NCI-H146 treated with DMSO at 0.1 percent for 48 hours (cell line): ENCODE measurements at regions not wholly inside any gene's neighbourhood (a gene's known extent, or its start where the extent isn't known, plus 50 kb on each side); places are given as distances from the start of the nearest gene placed in this dataset.
"Not testable (repeated sequence)": the region's sequence is repeated elsewhere in the genome, so short reads cannot be mapped to it uniquely, and the experiment has no call there.

Experiments
- DNase-seq: peaks from one replicate; lab custom pipeline; 2025; ENCODE audit not compliant: unreplicated experiment; lab: John Stamatoyannopoulos, UW

DNA sequence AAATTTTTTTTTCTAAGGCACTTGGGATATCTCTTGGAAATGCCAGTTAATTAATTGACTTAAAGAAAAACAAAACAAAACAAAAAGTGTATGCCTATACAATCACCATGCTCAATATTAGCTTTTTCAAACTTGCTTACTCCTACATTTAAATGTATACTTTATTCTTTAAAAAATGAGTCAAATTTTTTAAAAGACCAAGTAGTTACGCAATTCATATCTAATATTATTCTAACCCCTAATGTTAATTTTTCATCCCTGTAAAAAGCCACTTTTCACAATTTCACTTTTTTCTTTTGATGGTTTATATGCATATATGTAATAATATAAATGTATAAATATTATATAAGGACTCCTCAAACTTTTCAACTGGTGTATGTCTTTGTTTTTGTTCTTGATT is 211.2 kb downstream of the PRDM9 start:
- DNase-seq = no peak

DNA sequence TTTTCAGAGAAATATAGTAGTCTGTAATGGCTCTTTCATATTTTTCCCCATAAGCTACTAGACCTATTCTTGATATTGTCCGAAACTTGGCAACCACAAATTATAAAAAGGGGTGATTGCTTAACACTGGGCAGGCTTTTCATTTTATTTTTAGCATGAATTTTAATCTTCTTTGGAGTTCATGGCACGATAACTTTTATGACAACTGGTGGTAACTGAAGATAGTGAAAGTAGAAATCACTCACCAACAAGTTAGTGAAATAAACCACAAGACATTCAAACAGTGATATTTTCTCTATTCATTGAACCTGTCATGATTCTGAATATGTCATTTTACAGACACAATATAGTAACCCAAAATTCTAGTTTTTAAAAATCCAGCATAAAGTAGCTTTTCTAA is 213.9 kb downstream of the PRDM9 start:
- DNase-seq = no peak

DNA sequence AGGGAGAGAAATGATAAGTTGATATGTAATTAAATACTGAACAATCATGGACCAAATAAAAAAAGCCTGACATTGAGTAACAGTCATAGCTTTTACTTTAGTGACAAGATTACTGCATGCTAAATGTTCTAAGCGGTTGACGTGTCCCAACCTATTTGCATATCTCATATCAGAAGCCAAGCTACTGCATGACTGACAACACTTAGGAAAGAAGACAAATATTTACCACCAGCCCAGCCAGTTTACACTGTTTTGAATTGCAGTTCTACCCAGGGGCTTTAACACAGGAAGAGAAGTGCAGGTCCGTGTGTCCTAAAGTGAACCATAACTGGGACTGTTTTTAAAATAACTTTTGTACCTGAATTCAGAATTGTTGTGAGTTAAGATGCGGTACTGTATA is 219.9 kb downstream of the PRDM9 start:
- DNase-seq = no peak

DNA sequence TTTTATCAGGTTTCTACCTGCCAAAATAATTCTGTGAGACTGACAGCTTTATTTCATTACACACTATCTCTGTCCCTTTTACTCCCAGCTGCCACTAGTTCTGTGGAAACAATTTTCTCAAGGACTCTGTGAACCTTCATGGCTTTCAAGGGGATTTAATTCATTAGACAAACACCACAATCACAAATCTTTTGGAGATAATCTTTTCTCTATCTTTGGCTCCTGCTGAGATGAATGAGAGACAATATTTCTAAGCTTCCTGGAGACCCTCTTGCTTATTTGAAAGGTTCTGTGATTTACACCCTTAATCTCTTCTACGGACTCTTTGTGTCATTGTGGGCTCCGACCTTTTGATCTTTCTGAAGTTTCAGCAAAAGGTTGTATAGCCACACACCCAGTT is 222.6 kb downstream of the PRDM9 start:
- no peak for DNase-seq

DNA sequence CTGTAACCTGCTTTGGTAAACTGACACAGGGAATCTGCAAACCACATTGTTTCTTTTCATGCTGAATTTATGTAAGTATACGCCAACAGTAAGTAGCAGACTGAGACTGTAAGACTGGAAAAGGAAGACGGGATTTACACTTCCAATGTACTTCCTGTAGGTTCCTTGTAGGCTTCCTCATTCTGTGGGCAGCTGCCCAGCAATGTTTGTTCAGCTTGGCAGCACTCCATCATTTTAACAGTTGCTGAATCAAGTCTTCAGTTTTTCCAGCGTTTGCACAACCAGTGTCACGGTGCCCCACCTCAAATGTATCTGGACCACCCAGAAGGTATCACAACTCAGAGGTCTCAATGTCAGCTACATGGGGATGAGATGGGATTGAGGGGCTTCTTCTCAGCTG is 232.6 kb downstream of the PRDM9 start:
- no peak for DNase-seq

DNA sequence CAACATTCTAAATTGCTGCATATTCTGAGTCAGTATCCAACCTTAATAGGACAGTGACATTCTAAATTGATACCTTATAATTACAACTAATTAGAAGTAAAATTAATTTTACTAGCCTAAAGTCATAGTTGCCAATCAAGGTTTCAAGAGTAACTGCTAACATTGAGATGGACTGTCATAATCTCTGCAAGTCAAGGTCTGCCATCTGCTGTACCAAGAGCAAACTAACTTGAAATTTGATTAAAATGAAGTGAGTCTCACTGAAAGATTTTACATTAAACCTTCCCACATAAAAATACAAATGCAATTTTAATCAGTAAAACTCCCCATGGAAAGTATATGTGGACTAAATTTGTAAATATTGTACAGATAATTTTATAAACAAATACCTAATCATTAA is 235.3 kb downstream of the PRDM9 start:
- DNase-seq = no peak

DNA sequence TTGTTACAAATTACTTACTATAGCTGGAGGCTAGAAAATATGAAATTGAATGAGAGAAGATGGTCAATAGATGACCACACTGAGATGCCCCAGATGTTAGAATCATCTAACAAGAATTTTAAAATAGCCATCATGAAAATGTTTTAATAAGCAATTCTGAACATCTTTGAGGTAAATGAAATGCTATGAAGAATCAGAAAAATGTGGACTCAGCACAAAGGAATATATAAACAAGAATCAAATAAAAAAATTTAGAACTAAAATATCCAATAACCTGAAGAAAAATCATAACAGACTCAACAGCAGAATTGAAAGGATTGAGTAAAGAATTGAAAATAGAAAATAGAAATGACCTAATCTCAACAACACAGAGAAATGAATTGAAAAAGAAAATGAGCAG is 248.5 kb downstream of the PRDM9 start:
- DNase-seq = no peak

DNA sequence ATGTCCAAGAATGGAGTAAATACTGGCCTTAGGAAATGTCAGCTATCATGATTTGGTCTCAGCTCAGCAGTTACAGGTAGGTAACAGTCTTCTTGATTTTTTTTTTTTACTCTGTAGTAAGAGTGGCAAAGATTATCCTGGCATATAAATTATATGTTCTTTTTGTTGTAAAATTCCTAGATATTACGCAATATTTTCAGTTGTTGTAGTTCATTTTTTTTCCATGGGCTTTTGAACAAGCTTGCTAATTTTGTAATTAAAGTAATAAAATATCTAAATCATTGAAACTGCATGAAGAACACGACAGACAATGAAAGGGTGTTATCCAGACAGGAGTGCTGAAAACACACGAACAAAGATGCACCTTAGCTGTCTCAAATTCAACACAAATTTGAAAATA is 249.4 kb downstream of the PRDM9 start:
- DNase-seq = no peak

DNA sequence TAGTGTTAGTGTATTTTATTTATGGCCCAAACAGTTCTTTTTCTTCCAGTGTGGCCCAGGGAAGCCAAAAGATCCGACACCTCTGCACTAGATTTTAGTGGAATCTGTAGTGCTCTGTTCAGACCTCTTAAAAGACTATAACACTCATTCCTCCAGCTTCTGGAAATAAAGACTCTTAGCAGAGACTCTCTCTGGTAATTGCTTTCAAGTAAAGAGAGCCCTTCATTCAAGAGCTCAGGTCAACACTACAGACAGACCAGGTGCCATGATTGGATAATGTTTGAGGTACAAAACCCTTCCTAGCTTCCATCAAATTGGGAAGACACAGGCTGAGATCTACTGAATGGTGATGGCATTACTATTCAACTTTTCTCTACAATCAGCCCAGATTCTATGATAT is 255.8 kb downstream of the PRDM9 start:
- DNase-seq = no peak

DNA sequence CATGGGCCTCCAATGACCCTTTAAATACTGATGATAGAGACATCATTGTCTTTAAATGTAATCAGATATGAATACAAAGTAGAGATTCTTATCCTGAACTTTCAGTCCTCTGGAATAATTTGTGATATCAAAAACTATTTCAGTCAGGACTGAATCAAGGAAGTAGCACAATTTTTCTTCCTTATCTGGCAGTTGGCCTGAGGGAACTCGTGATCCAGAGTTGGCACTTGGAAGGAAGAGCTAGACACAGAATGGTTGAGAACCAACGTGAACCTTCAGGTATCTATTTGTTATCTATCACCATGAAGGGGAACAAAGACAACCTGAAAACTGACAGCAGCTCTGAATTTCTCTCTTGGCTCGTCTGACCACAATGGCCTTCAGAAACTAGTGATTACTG is 269.3 kb downstream of the PRDM9 start:
- no peak for DNase-seq

DNA sequence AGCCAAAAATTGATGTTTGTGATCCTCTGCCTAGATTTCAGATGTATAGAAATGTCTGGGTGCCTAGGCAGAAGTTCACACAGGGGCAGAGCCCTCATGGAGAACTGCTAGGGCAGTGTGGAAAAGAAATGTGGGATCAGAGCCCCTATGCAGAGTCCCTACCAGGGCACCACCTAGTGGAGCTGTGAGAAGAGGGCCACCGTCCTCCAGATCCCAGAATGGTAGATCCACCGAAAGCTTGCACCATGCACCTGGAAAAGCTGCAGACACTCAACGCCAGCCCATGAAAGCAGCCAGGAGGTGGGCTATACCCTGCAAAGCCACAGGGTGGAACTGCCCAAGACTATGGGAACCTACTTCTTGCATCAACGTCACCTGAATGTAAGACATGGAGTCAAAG is 292.9 kb downstream of the PRDM9 start:
- not testable (repeated sequence) for DNase-seq

DNA sequence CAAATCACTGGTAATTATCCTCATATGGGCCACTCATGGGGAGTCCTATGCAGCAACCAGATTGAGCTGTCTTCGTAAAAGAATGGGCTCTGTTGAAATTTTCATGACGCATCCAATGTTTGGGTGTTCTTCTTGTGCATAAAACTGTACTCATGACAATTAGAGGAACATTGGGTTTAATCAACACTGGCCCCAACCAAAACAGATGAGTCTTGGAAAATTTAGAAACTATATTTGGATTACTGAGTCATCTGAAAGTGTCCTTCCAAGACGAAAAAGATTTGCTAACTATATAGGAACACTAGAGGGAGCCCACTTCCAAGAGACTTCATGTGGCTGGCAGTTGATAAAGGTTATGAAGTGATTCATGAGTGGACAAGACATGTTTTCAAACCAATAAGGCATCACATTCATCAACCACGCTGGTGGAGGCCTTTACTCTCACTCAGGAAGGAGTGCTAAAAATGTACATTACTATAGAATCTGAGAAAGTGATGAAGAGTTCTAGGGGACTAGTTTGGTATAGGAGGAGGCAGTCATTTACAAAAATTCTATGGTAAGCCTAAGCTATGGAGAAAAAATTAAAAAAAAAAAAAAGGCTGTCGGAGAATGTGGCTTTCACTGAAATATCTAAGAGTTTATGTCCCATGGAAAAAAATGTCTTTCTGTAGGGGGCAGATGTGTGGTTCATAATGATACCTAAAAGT is 313.5 kb downstream of the PRDM9 start:
- DNase-seq = peak; percentile 10

DNA sequence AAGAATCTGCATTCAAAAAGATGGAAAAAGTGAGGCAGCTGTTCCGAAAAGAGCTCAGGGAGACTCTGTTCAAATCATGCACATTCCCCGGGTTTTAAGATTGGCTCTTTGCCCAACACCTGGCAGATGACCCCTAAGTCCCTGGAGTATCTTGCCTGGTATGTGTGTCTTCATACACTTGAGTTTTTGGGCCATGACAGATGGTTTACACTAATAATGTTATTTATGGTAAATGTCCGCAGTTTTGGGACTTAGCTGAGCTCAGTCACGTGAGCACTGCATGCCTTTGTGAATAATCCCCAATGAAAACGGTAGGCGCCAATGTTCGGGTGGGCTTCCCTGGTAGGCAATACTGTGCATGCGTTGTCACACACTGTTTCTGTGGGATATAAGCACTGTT is 316.1 kb downstream of the PRDM9 start:
- no peak for DNase-seq

DNA sequence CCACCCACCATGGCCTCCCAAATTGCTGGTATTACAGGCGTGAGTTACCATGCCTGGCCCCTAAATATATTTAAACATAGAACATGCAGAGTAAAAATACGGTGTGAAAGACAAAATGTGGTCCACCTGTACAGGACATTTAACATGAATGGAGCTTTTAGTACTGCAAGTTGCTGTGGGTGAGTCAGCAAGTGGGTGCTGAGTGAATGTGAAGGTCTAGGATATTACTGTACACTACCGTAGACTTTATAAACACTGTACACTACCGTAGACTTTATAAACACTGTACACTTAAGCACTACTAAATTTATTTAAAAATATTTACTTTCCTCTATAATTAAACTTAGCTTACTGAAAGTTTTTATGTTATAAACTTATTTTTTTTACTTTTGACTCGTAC is 317.8 kb downstream of the PRDM9 start:
- DNase-seq = no peak

DNA sequence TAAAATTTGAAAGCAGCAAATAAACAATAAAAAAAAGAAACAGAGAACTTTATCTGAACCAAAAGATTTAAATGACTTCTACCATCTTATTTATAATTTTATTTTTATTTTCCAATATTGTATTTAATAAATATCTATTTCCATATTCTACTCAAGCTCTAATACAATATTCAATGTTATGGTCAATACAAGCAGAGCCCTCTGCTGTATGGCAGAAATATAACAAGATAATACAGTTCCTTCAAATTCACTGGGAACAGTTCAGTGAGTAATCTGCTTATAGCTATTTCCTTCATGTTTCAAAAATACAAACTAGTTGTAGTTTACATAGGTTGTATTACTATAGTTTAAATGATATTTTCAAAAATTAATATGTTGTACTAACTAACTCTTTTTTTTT is 332.7 kb downstream of the PRDM9 start:
- DNase-seq = no peak

DNA sequence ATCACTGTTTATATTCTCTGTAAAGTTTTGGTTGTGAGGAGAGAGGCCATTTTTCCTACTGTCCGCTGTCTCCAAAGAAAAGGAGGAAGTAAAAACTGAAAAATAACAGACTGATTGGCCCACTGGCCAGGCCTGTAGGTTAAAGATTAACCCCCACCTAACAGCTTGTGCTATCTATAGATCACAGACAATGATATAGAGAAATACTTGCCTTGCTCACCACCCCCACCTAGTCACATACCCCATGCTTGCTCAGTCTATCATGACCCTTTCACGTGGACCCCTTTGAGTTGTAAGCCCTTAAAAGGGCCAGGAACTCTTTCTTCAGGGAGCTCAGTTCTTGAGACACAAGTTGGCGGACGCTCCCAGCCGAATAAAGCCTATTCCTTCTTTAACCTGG is 357.4 kb downstream of the PRDM9 start:
- DNase-seq = no peak

DNA sequence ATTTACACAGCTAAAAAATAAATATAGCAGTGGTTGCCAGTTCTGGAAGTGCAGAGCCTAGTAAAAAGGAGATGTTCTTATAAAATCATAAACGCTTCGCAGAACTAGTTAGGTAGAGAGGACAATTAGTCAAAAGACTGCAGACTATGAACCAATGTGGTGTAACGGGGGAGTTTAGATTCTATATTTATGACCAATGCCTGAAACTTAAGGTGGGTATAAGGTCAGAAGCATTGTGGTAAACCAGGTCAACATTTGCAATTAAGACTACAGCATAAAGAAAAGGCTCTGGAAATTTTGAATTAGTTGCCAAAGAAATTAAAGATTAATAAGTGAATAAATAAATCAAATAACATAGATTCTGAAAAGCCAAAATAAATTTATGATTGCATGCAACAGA is 370.4 kb downstream of the PRDM9 start:
- no peak for DNase-seq

DNA sequence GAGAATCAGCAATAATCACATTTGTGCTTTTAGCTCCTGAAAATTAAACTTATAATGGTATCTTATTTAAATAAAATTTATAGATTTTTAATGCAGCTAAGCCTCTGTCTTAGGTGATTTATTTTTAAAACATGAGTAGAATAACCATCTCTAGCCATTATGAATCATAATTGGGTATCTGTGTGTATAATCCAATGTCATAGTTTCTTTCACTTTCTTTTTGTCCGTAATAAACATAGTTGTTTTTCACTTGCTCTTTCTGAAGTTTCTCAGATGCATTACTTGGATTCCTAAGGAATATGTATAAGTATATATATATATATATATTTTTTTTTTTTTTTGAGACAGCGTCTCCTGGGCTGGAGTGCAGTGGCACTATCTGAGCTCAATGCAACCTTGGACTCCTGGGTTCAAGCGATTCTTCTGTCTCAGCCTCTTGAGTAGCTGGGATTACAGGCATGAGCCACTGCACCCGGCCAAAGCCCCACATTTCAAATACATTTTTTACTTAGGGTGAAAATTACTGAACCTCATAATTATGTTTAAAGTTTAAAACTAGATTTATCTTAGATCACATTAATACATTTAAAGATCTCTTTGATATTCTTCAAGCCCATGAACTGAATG is 377.1 kb downstream of the PRDM9 start:
- no peak for DNase-seq

DNA sequence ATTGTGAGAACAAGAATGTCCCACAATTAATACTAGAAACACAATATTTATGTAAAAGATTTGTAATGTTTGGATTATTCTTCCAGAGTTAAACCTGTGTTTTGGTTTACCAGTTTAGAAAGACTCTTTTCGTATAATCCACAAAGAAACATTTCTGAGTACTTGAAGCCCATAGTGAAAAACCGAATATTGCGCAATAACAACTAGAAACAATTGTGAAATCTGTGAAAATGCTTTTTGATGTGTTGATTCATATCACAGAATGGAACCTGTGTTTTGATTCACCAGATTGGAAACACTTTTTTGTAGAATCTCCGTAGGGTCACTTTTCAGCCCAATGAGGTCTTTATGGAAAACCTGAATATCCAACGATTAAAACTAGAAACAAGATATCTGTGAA is 386.2 kb downstream of the PRDM9 start:
- DNase-seq = no peak

DNA sequence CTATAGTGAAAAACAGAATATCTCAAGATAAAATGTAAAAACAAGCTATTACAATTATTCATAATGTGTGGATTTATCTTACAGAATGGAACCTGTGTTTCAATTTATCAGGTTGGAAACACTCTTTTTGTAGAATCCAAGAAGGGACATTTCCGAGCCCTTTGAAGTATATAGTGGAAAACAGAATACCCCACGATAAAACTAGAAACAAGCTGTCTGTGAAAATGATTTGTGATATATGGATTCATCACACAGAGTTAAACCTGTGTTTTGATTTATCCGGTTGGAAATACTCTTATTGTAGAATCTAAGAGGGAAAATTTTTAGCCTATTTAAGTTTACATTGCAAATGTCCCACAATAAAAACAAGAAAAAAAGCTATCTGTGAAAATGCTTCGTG is 388.2 kb downstream of the PRDM9 start:
- DNase-seq = no peak

DNA sequence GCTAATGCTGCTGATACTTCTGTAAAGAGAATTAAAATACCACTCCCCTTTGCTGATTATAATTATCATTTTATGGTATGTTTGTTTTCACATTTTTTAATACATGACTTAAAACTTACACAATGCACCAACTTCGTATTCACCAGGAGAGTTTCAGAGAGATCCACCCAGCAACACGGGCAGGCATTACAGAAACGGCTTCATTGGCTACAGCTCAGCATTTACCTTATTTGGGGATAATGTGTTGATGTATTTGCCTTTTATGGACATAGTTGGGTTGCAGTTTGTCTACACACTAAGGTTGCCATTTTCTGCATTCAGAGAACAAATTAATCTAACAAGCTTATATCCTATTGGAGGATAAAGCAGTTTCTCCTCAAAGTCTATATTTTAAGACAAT is 423.6 kb downstream of the PRDM9 start:
- no peak for DNase-seq

DNA sequence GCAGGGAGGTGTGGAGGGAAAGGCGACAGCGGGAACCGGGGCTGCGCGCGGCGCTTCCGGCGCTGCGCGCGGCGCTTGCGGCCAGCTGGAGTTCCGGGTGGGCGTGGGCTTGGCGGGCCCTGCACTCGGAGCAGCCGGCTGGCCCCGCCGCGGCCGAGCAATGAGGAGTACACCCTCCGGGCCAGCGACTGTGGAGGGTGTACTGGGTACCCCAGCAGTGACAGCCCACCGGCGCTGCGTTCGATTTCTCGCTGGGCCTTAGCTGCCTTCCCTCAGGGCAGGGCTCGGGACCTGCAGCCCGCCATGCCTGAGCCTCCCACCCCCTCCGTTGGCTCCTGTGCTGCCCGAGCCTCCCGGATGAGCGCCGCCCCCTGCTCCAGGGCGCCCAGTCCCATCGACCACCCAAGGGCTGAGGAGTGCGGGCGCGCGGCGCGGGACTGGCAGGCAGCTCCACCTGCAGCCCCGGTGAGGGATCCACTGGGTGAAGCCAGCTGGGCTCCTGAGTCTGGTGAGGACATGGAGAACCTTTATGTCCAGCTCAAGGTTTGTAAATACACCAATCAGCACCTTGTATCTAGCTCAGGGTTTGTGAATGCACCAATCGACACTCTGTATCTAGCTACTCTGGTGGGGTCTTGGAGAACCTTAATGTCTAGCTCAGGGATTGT is 444.0 kb downstream of the PRDM9 start:
- not testable (repeated sequence) for DNase-seq

DNA sequence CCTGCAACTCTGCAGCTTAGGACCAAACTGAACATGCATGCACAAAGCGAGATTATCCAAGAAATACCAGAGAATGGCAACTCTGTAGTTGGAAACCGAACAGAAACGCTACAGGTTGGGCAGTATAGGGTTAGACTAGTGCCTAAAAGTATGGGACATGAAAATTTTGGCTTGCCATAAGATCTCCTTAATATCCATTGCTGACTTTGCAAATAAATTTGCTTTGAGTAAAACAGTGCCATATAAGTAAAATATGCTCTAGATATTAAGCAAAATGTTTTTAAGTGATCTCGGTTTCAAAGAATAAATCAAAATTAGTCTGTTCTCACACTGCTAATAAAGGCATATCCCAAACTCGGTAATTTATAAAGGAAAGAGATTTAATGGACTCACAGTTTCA is 456.0 kb downstream of the PRDM9 start:
- no peak for DNase-seq
